HepG2 (cell line): ENCODE measurements at regions not wholly inside any gene's neighbourhood (a gene's known extent, or its start where the extent isn't known, plus 50 kb on each side); places are given as distances from the start of the nearest gene placed in this dataset.

Experiments used
- ATAC-seq: fragments of 200-7000 bp; cut with Tn5 transposase; 3 replicates; pipeline ENCODE4 v1.9.1; 2020; ENCODE audit warnings: mild to moderate bottlenecking, moderate library complexity
- BruUV-seq: library from RNA; stranded (reverse); fragments of 400-500 nt; replicated peaks from 2 replicates; lab custom pipeline; 2021; lab: Mats Ljungman, UMichigan
- CTCF ChIA-PET: fragments of 300-600 bp; formaldehyde crosslinking; extraction: SDS; loops from one replicate; lab custom pipeline; 2021; ENCODE audit warnings: low total read pairs, inconsistent platforms, low intra/inter-chr PET ratio; lab: Yijun Ruan, JAX
- POLR2A ChIA-PET: fragments of 350-600 bp; sonication (Branson Sonifier 250); formaldehyde crosslinking; loops from one replicate; lab custom pipeline; 2020; ENCODE audit warnings: antibody characterized with exemption, inconsistent platforms; lab: Yijun Ruan, JAX
- DNase-seq: peaks from one replicate; pipeline ENCODE4 v3.0.0-alpha.2; 2015; ENCODE audit warnings: low spot score
- FAIRE-seq: peaks from 3 replicates; lab custom pipeline; 2011; peaks lifted over from hg19 to GRCh38; lab: Jason Lieb, UNC
- H2AFZ ChIP-seq: one replicate; pipeline ENCODE4 v1.6.1; 2011; ENCODE audit warnings: low read length, inconsistent platforms
- H3K27ac ChIP-seq: fragments of 300-600 bp; 3 replicates; pipeline ENCODE4 v1.8.0; 2011; ENCODE audit warnings: mixed run types, mild to moderate bottlenecking, mixed read lengths, low read length, inconsistent platforms; ENCODE audit not compliant: insufficient read depth; ENCODE audit errors: extremely low read length
- H3K27me3 ChIP-seq, 2 experiments: fragments of 200-600 bp in 1 of 2; 2 replicates in 1 of 2; 3 replicates in 1 of 2; pipeline versions ENCODE4 v1.6.0 to v1.8.0; 2011; ENCODE audit warnings: low read length in 2 of 2, mild to moderate bottlenecking in 2 of 2, moderate library complexity in 2 of 2, inconsistent platforms in 1 of 2; ENCODE audit not compliant: insufficient read depth in 2 of 2, control insufficient read depth in 1 of 2
- H3K36me3 ChIP-seq, 2 experiments: fragments of 200-600 bp in 1 of 2; replicated peaks in 1 of 2; 2 replicates in 1 of 2; 3 replicates in 1 of 2; pipeline versions ENCODE4 v1.5.1 to v1.8.0; 2011; ENCODE audit warnings: low read length in 2 of 2, inconsistent platforms in 1 of 2; ENCODE audit not compliant: insufficient read depth in 2 of 2, control insufficient read depth in 1 of 2
- H3K4me1 ChIP-seq: 2 replicates; pipeline ENCODE4 v1.5.1; 2012; ENCODE audit warnings: low read length, inconsistent platforms; ENCODE audit not compliant: insufficient read depth
- H3K4me2 ChIP-seq: 2 replicates; pipeline ENCODE4 v1.6.0; 2011; ENCODE audit warnings: low read depth, low read length, inconsistent platforms
- H3K4me3 ChIP-seq, 3 experiments: fragments of 200-600 bp in 1 of 3; sonication (generic), shearing (Covaris generic) in 1 of 3; replicated peaks in 1 of 3; 2 replicates each; pipeline ENCODE4 v1.5.1; 2011 to 2016; ENCODE audit warnings: low read length in 3 of 3, inconsistent platforms in 2 of 3, low read depth in 2 of 3, mild to moderate bottlenecking in 2 of 3, control low read depth in 1 of 3, mixed read lengths in 1 of 3; ENCODE audit not compliant: insufficient read depth in 1 of 3
- H3K79me2 ChIP-seq: one replicate; pipeline ENCODE4 v1.6.1; 2011; ENCODE audit warnings: low read length, inconsistent platforms; ENCODE audit not compliant: insufficient read depth
- H3K9ac ChIP-seq: 2 replicates; pipeline ENCODE4 v1.6.0; 2011; ENCODE audit warnings: mild to moderate bottlenecking, low read depth, low read length, inconsistent platforms; ENCODE audit not compliant: insufficient read depth
- H3K9me3 ChIP-seq: 2 replicates; pipeline ENCODE4 v1.5.1; 2012; ENCODE audit warnings: mild to moderate bottlenecking, low read length
- H4K20me1 ChIP-seq: 2 replicates; pipeline ENCODE4 v1.6.0; 2011; ENCODE audit warnings: inconsistent platforms, mild to moderate bottlenecking, low read length, moderate library complexity; ENCODE audit not compliant: insufficient read depth
- E2F1 ChIP-seq: sonication (generic); formaldehyde crosslinking; IDR thresholded peaks from 2 replicates; pipeline ENCODE4 v1.5.0; 2020; ENCODE audit warnings: missing genetic modification reagents
- GATAD1 ChIP-seq: IDR thresholded peaks from 2 replicates; pipeline ENCODE4 v1.6.1; 2016; ENCODE audit warnings: missing genetic modification reagents, missing compliant biosample characterization
- KLF15 ChIP-seq: sonication (generic); formaldehyde crosslinking; IDR thresholded peaks from 2 replicates; pipeline ENCODE4 v1.8.1; 2023; ENCODE audit warnings: borderline replicate concordance, mild to moderate bottlenecking, inconsistent platforms, missing genetic modification reagents, mixed read lengths
- MTF1 ChIP-seq: sonication (generic); formaldehyde crosslinking; IDR thresholded peaks from 2 replicates; pipeline ENCODE4 v1.5.0; 2020; ENCODE audit warnings: missing genetic modification reagents
- MYC ChIP-seq: sonication (generic); formaldehyde crosslinking; IDR thresholded peaks from 2 replicates; pipeline ENCODE4 v1.9.0; 2021; ENCODE audit warnings: missing genetic modification reagents, borderline replicate concordance
- ZBTB10 ChIP-seq: sonication (generic); formaldehyde crosslinking; IDR thresholded peaks from 2 replicates; pipeline ENCODE4 v1.4.0; 2020; ENCODE audit warnings: missing genetic modification reagents, borderline replicate concordance
- ZNF180 ChIP-seq: sonication (generic); formaldehyde crosslinking; IDR thresholded peaks from 2 replicates; pipeline ENCODE4 v1.4.0; 2020; ENCODE audit warnings: low read depth, missing genetic modification reagents, borderline replicate concordance
- ZNF607 ChIP-seq: sonication (generic); formaldehyde crosslinking; IDR thresholded peaks from 2 replicates; pipeline ENCODE4 v1.5.1; 2020; ENCODE audit warnings: missing genetic modification reagents, mild to moderate bottlenecking, borderline replicate concordance
- WGBS: methylation state at CpG from one replicate; pipeline ENCODE4 v1.1.6; 2017; ENCODE audit warnings: low lambda C conversion rate; 5-methylcytosine and 5-hydroxymethylcytosine counted together
- in situ Hi-C: cut with HindIII; loops from 2 replicates; pipeline ENCODE4 v1.10.0; 2017; ENCODE audit warnings: low pct_unique_long_range_greater_than_20kb; ENCODE audit not compliant: extremely low pct_ligation_motif_present
- intact Hi-C: fragments of 100-400 bp; cut with micrococcal nuclease; formaldehyde crosslinking; loops from one replicate; pipeline ENCODE4 v1.10.0; 2022; ENCODE audit not compliant: unreplicated experiment
- TF ChIP-seq, protein P1 (sequence below): sonication (generic); formaldehyde crosslinking; IDR thresholded peaks from 2 replicates; pipeline ENCODE4 v1.5.0; 2020; ENCODE audit warnings: mild to moderate bottlenecking, missing genetic modification reagents, borderline replicate concordance

DNA sequence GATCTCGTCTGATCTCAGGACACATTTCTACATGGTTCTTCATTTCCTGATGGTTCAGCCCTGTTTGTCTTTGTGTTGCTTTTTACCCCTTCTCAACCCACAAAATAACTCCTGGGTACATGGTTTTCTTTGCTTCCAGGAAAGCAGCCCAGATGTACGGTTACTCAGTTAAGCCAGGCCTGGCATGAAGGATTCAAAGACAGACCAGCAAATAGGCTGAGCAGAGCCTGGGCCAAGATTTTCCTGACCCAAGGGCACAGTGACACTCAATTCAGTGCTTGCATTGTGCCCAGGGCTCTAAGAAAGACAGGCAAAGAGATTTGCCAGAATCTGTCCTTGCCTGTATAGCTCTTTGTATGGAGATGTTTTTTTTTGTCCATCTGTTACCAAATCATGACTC lies 340.8 kb upstream of the KIAA1217 start:
- H3K27me3 ChIP-seq: no peaks in the 10 kb centered on the region
- in situ Hi-C loops: no loop called here
- H3K4me2 ChIP-seq: no peak overlapping the region
- 54% methylated on average over 2 of the region's 2 CpGs for whole genome bisulfite sequencing
- FAIRE-seq (no peak), DNase-seq (no peak), ATAC-seq (no peak)
- intact Hi-C loops: no loop called here
- no peaks in the 10 kb centered on the region for H3K79me2 ChIP-seq
- TF ChIP-seq ZBTB10 (CRISPR knock-in tag): no peak
- no peak for TF ChIP-seq E2F1 (CRISPR knock-in tag)
- TF ChIP-seq, protein P1, sequence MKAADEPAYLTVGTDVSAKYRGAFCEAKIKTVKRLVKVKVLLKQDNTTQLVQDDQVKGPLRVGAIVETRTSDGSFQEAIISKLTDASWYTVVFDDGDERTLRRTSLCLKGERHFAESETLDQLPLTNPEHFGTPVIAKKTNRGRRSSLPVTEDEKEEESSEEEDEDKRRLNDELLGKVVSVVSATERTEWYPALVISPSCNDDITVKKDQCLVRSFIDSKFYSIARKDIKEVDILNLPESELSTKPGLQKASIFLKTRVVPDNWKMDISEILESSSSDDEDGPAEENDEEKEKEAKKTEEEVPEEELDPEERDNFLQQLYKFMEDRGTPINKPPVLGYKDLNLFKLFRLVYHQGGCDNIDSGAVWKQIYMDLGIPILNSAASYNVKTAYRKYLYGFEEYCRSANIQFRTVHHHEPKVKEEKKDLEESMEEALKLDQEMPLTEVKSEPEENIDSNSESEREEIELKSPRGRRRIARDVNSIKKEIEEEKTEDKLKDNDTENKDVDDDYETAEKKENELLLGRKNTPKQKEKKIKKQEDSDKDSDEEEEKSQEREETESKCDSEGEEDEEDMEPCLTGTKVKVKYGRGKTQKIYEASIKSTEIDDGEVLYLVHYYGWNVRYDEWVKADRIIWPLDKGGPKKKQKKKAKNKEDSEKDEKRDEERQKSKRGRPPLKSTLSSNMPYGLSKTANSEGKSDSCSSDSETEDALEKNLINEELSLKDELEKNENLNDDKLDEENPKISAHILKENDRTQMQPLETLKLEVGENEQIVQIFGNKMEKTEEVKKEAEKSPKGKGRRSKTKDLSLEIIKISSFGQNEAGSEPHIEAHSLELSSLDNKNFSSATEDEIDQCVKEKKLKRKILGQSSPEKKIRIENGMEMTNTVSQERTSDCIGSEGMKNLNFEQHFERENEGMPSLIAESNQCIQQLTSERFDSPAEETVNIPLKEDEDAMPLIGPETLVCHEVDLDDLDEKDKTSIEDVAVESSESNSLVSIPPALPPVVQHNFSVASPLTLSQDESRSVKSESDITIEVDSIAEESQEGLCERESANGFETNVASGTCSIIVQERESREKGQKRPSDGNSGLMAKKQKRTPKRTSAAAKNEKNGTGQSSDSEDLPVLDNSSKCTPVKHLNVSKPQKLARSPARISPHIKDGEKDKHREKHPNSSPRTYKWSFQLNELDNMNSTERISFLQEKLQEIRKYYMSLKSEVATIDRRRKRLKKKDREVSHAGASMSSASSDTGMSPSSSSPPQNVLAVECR (CRISPR knock-in tag): no peak
- TF ChIP-seq MYC: no peak
- no peak for TF ChIP-seq ZNF607 (CRISPR knock-in tag)
- no peak for TF ChIP-seq GATAD1 (CRISPR knock-in tag)
- no peak for TF ChIP-seq MTF1 (CRISPR knock-in tag)
- TF ChIP-seq KLF15 (CRISPR knock-in tag): no peak
- TF ChIP-seq ZNF180 (CRISPR knock-in tag): no peak
- no peak overlapping the region for H2AFZ ChIP-seq
- ChIA-PET POLR2A (no interaction called here), CTCF (no interaction called here)
- H3K9ac ChIP-seq: no peak overlapping the region
- no TSS peak for BruUV-seq
- H3K27ac ChIP-seq: no peak overlapping the region
- H3K4me3 ChIP-seq: no peak overlapping the region
- H3K36me3 ChIP-seq: no peaks in the 10 kb centered on the region
- H3K4me1 ChIP-seq: no peaks in the 10 kb centered on the region
- no peaks in the 10 kb centered on the region for H4K20me1 ChIP-seq
- H3K9me3 ChIP-seq: no peaks in the 10 kb centered on the region
